Astrocyte of the cerebellum (primary cell): ENCODE measurements at regions not wholly inside any gene's neighbourhood (a gene's known extent, or its start where the extent isn't known, plus 50 kb on each side); places are given as distances from the start of the nearest gene placed in this dataset.

ENCODE experiments used
- DNase-seq: peaks from one replicate; pipeline ENCODE4 v3.0.0-alpha.2; 2011; ENCODE audit warnings: low read depth
- H3K4me3 ChIP-seq: 2 replicates; pipeline ENCODE4 v1.5.1; 2011; ENCODE audit warnings: mild to moderate bottlenecking, low read depth, low read length, moderate library complexity
- in situ Hi-C: cut with HindIII; loops from 2 replicates; pipeline ENCODE4 v1.10.0; 2017; ENCODE audit warnings: low sequenced_read_pairs
- TF ChIP-seq, protein P1 (sequence below): IDR thresholded peaks from 2 replicates; pipeline ENCODE4 v1.5.1; 2012; ENCODE audit warnings: low read length, low read depth, moderate library complexity, mild to moderate bottlenecking; ENCODE audit errors: missing control alignments

DNA sequence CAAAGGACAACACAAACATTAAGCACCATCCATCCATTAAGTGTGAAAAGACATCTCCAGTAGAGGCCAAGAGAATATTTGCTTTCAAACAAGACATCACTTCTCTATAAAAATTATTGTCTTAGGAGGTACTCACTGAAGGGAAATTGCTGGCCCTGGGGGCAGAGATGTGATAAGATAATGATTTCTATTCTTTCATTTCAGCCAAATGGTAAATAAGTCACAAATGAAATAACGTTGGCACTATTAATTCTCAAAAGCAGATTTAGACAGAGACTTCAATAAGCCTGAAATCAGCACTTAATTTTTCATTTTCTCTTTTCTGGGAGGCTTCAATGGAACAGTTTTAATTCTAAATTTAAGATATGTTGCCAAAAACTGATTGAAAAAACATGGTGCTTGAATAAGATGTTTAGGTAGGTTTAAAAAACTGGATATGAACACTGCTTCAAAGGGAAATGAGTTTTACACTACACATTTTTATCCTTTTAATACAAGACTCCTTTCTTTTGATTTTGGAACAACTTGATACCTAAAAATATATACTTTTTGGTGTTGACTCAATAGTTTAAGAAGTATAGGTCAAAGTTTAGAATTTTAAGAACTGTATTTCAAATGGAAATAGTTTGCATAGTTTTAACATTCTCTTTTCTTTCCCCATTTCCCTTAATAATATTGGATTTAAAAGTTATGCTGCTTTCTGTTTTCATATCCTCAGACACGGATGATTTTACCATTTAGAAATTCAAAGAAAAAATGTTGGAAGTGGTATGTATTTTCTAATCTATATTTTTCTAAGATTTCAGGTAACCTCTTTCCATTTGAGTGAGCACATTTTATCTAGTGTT lies 204.0 kb downstream of the AHR start:
- DNase-seq = no peak

DNA sequence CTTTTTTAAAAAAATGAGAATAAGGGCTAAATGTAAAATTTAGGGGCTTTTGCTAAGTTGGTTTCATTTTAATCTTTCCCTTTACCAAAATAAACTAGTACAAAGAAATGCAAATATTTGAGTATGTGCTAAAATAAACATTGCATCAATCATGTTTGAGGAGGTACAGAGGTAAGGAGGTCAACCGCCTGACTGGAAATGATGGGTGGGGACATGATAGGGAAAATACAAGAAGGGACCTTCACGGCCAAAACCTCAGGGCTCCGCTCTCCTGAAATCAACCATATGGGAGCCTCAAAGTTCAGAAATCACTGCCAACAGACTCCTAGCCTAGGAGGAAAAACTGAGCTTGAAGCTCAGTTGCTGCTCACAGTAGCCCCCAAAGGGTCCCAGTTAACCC lies 207.6 kb downstream of the AHR start:
- TF ChIP-seq, protein P1, sequence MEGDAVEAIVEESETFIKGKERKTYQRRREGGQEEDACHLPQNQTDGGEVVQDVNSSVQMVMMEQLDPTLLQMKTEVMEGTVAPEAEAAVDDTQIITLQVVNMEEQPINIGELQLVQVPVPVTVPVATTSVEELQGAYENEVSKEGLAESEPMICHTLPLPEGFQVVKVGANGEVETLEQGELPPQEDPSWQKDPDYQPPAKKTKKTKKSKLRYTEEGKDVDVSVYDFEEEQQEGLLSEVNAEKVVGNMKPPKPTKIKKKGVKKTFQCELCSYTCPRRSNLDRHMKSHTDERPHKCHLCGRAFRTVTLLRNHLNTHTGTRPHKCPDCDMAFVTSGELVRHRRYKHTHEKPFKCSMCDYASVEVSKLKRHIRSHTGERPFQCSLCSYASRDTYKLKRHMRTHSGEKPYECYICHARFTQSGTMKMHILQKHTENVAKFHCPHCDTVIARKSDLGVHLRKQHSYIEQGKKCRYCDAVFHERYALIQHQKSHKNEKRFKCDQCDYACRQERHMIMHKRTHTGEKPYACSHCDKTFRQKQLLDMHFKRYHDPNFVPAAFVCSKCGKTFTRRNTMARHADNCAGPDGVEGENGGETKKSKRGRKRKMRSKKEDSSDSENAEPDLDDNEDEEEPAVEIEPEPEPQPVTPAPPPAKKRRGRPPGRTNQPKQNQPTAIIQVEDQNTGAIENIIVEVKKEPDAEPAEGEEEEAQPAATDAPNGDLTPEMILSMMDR = no peak
- DNase-seq = no peak
- no peak overlapping the region for H3K4me3 ChIP-seq
- in situ Hi-C loops = no loop called here

More for the DNA sequence above, 204.0 kb downstream of the AHR start:
- in situ Hi-C loops = no loop called here
- no peak overlapping the region for H3K4me3 ChIP-seq
- TF ChIP-seq, protein P1 = no peak

DNA sequence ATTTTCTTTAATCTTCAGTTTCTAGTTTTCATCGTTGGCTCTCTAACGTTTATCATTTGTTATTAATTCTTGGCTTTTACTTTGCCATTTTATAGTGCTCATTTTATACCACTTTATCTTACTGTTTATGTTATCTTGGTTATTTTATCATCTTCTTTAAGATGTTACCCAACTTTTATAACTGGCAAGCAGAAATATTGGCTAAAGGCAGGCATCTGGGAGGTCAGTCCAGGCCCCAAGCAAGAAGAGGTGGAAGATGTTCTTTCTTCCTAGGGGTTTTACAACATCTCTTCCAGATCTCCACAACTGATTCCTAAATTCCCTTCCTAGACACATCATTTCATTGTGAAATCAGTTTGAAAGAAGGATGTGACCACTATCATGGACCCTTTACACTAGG lies 208.1 kb downstream of the AHR start:
- no peak overlapping the region for H3K4me3 ChIP-seq
- TF ChIP-seq, protein P1 = no peak
- DNase-seq = no peak
- in situ Hi-C loops = no loop called here

DNA sequence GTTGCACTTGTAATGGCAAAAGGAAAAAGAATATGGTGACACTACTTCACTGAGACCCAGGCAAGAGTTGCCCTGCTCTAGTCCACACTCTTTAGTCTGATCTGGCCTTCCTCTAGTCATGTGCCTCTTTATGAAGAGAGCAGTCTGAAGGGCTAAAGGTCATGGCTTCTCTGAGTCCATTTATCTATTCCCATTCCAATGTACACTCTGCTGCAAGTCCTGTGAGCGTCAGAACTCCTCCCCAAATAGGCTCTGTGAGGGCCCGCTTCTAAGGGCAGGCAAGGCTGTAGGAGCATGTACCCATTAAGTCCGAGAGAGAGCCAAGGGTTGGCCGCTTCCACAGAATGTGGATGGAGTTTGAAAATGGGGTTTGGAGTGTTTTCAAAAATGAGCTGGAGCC lies 209.3 kb downstream of the AHR start:
- in situ Hi-C loops = no loop called here
- H3K4me3 ChIP-seq = no peak overlapping the region
- TF ChIP-seq, protein P1 = no peak
- DNase-seq = no peak

DNA sequence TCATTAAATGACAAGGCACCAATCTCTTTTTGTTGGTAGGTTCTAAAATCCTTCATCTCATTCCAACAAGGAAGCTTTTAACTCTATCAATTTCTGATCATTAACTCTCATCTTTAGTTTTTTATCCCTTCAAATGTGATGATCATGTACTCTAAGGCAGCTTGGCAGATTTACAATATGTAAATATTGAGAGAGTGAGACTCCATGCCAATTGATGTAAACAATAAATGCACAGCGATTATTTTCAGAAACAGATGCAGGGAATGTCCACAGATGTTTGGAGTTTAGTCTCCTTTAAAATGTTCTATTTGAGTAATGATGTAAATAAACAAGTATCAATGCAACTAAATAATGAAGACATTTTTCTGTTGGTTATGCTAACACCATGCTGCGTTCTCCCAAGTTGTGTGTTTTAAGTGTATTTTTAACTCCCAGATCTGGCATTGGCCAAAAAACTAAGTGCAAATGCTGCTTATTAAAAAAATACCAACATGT lies 213.8 kb downstream of the AHR start:
- H3K4me3 ChIP-seq = no peak overlapping the region
- TF ChIP-seq, protein P1 = no peak
- DNase-seq = no peak
- in situ Hi-C loops = no loop called here

DNA sequence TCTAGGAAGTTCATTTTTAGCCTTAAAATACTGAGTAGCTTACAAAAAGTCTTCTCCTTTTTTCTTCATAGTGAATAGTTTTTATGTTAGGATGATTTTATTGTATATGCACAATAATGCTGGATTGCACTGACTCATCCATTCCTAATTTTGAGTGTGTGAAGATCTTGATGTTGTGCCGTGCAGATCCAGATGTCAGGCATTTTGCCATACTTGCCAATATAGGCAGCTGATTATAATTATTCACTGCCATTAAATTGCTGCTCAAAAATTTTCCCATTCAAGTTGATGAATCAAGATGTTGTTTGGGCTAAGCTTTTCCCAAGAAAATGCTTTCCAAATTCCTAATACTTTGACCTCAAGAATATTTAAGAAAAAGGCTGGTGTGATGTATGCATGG lies 218.3 kb downstream of the AHR start:
- in situ Hi-C loops = no loop called here
- no peak overlapping the region for H3K4me3 ChIP-seq
- TF ChIP-seq, protein P1 = no peak
- no peak for DNase-seq
